ENCODE measurements at regions not wholly inside any gene's neighbourhood (a gene's known extent, or its start where the extent isn't known, plus 50 kb on each side); places are given as distances from the start of the nearest gene placed in this dataset.

DNA sequence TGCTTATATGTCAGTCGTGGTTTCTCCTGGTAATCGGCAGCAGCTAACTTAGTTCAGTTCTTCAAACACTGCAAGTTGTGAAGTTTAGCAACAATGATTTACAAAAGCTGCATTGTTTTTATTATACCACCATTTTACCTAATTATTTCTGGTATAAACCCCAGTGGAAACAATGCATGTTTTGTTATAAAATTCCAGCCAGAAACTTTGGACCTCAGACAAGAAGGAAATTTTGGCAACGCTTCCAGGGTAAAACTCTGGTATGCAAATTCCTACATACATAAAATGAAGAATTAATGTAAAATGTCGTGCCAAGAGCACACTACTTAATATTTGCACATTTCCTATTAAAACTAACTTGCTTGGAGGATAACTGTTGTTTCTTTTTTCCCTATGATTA, 277.4 kb upstream of the LYZL1 start:
- POLR2A ChIA-PET, result no interaction called here
- Histone ChIP-seq H2AFZ (ENCODE audit: control insufficient read depth, low read depth, low read length) (no peak overlapping the region), H3K4me3 (no peak overlapping the region), H3K4me1 (ENCODE audit: control insufficient read depth, insufficient read depth, low read length) (no peaks in the 10 kb centered on the region), H3K27me3 (replicated peaks in 1 of 2; ENCODE audit: control insufficient read depth in 2 of 2, insufficient read depth in 2 of 2, low read length in 1 of 2) (no peaks in the 10 kb centered on the region), H3K4me2 (ENCODE audit: control insufficient read depth, insufficient read depth) (no peak overlapping the region), H4K20me1 (ENCODE audit: control insufficient read depth, insufficient read depth) (no peaks in the 10 kb centered on the region), H3K79me2 (ENCODE audit: control insufficient read depth, insufficient read depth, low read length) (no peaks in the 10 kb centered on the region), H3K27ac (ENCODE audit: control insufficient read depth, insufficient read depth) (no peak overlapping the region), H3K36me3 (ENCODE audit: control insufficient read depth in 2 of 2, insufficient read depth in 2 of 2, low read length in 1 of 2) (no peaks in the 10 kb centered on the region), H3K9me3 (replicated peaks; ENCODE audit: control insufficient read depth, insufficient read depth, low read length) (no peaks in the 10 kb centered on the region), H3K9ac (ENCODE audit: control insufficient read depth, insufficient read depth, low read length) (no peak overlapping the region)
- WGBS (ENCODE audit: insufficient coverage, insufficient replicate concordance, low lambda C conversion rate, missing lambda C conversion rate), result 42% methylated on average over 4 of the region's 4 CpGs
- intact Hi-C loops (cut with micrococcal nuclease; ENCODE audit: unreplicated experiment), result no loop called here
- FAIRE-seq (no peak), DNase-seq (ENCODE audit: low read depth, low spot score) (no peak), ATAC-seq (no peak)
- SMC1A ChIA-PET (ENCODE audit: uncharacterized antibody, unreplicated experiment), result interaction anchor here (0.7 kb wide), 1 partner anchor 1571 kb away, joined by 3 read pairs; no protein-coding TSS in a partner anchor
- in situ Hi-C loops (cut with MboI), result loop anchor here (25.0 kb wide), 1 partner anchor 101 kb away; no protein-coding TSS in a partner anchor
- no TSS peak for BruUV-seq (replicated peaks)
- RAD21 ChIA-PET (ENCODE audit: unreplicated experiment), result no interaction called here
- TF ChIP-seq SMAD5 (IDR thresholded peaks at IDR 0.05; ENCODE audit: low read depth), result no peak
- TF ChIP-seq, protein P1, sequence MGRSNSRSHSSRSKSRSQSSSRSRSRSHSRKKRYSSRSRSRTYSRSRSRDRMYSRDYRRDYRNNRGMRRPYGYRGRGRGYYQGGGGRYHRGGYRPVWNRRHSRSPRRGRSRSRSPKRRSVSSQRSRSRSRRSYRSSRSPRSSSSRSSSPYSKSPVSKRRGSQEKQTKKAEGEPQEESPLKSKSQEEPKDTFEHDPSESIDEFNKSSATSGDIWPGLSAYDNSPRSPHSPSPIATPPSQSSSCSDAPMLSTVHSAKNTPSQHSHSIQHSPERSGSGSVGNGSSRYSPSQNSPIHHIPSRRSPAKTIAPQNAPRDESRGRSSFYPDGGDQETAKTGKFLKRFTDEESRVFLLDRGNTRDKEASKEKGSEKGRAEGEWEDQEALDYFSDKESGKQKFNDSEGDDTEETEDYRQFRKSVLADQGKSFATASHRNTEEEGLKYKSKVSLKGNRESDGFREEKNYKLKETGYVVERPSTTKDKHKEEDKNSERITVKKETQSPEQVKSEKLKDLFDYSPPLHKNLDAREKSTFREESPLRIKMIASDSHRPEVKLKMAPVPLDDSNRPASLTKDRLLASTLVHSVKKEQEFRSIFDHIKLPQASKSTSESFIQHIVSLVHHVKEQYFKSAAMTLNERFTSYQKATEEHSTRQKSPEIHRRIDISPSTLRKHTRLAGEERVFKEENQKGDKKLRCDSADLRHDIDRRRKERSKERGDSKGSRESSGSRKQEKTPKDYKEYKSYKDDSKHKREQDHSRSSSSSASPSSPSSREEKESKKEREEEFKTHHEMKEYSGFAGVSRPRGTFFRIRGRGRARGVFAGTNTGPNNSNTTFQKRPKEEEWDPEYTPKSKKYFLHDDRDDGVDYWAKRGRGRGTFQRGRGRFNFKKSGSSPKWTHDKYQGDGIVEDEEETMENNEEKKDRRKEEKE (IDR thresholded peaks at IDR 0.05), result no peak
- TF ChIP-seq, protein P2, sequence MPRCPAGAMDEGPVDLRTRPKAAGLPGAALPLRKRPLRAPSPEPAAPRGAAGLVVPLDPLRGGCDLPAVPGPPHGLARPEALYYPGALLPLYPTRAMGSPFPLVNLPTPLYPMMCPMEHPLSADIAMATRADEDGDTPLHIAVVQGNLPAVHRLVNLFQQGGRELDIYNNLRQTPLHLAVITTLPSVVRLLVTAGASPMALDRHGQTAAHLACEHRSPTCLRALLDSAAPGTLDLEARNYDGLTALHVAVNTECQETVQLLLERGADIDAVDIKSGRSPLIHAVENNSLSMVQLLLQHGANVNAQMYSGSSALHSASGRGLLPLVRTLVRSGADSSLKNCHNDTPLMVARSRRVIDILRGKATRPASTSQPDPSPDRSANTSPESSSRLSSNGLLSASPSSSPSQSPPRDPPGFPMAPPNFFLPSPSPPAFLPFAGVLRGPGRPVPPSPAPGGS (IDR thresholded peaks at IDR 0.05; ENCODE audit: borderline replicate concordance, insufficient read depth, low read depth, low read length, poor library complexity, severe bottlenecking), result no peak
- TF ChIP-seq IKZF1 (conservative IDR thresholded peaks at IDR 0.05), result no peak
- no peak for TF ChIP-seq TBL1XR1 (IDR thresholded peaks at IDR 0.05; ENCODE audit: low read depth, low read length)
- TF ChIP-seq SMC3 (IDR thresholded peaks at IDR 0.05; ENCODE audit: borderline replicate concordance, low read length), result no peak
- CTCF ChIA-PET, result no interaction called here

Data from GM12878 (cell line).